ENCODE measurements at regions not wholly inside any gene's neighbourhood (a gene's known extent, or its start where the extent isn't known, plus 50 kb on each side); places are given as distances from the start of the nearest gene placed in this dataset.

DNA sequence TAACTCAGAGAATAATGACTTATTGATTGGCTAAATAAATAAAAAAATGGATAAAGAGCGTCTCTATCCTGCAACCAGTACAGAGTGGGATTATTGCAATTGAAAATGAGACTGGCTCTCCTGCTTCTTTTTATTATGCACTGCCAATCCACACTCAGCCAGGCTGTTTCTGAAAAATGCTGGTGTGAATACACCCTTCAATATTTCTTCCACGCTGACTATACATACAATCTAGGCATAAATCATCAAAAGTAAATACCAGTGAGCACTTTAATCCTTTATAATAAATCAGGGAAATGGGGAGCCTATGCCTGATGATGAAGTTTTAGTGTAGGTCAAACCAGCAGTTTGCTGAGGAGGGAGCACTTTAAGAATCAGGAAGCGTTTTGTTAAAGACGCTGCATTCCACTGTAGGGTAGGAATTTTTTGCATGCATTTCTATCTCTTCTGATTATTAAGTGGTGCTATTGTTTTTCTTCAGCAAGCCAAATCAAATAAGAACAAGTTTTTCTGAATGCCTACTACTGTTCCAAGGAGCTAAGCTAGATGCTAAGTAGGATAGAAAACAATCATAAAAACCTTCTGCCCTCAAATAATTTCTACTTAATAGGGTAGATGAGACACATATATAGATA lies 781.5 kb downstream of the TBL1XR1 start:
- no peak overlapping the region for H3K27ac ChIP-seq
- H3K4me3 ChIP-seq = no peak overlapping the region
- no peak for DNase-seq (ENCODE audit: low spot score)
- TF ChIP-seq, protein P1, sequence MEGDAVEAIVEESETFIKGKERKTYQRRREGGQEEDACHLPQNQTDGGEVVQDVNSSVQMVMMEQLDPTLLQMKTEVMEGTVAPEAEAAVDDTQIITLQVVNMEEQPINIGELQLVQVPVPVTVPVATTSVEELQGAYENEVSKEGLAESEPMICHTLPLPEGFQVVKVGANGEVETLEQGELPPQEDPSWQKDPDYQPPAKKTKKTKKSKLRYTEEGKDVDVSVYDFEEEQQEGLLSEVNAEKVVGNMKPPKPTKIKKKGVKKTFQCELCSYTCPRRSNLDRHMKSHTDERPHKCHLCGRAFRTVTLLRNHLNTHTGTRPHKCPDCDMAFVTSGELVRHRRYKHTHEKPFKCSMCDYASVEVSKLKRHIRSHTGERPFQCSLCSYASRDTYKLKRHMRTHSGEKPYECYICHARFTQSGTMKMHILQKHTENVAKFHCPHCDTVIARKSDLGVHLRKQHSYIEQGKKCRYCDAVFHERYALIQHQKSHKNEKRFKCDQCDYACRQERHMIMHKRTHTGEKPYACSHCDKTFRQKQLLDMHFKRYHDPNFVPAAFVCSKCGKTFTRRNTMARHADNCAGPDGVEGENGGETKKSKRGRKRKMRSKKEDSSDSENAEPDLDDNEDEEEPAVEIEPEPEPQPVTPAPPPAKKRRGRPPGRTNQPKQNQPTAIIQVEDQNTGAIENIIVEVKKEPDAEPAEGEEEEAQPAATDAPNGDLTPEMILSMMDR (IDR thresholded peaks at IDR 0.05) = no peak

DNA sequence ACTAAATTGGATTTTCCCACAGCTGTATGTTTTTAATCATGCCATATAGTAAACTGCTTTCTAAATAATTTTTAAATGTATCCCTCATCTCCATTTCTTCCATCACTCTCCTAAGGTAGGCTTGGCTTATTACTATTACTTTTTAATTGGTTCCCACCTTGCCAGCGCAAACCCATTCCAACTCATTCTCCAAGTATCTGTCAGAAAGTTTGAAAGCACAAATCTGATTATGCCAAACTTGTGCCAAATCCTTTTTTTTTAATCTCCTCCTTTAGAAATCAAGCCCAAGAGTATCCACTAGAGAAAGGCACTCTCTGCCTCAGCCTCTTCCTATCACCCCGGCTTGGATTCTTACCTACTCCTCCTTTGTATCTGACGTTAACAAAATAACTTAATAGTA lies 784.5 kb downstream of the TBL1XR1 start:
- Histone ChIP-seq H3K4me3 (no peak overlapping the region), H3K27ac (no peak overlapping the region)
- DNase-seq (ENCODE audit: low spot score) = no peak
- TF ChIP-seq, protein P1 (IDR thresholded peaks at IDR 0.05) = no peak

DNA sequence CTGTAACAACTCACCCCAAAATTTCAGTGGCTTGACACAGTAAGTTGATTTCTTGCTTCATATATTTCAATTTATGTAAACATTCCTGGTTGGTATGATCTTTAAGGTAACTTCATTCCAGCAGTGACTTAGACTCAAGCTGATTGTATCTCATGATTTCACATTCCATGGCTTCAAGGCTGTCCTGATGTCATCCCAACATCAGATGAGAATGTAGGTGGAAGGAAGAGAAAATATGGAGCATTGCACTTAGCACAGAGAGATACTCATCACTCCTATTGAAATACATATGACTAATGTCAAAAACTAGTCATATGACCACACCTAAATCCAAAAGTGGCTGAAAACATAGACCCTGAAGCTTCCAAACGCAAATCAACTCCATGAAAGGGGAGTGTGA lies 793.8 kb downstream of the TBL1XR1 start:
- TF ChIP-seq, protein P1 (IDR thresholded peaks at IDR 0.05) = no peak
- no peak for DNase-seq (ENCODE audit: low spot score)
- no peak overlapping the region for H3K27ac ChIP-seq
- H3K4me3 ChIP-seq = no peak overlapping the region

DNA sequence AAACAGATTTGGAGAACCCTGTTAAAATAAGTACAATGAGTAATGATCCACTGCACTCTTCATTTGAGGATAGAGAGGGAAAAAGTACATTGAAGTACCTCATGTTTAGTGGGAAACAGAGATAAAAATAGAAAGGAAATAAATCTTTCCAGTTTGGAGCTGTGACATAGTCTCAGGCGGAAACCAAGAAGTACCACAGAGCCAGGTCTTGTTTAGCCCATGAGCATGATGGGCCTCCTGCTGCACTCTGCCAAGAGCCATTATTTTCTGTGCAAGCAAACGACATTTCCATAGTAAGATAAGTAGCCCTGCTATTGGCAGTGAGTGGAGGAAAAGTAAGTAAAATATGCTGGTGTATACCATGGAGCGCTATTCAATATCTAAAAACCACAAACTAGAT lies 796.1 kb downstream of the TBL1XR1 start:
- Histone ChIP-seq H3K4me3 (no peak overlapping the region), H3K27ac (no peak overlapping the region)
- TF ChIP-seq, protein P1 (IDR thresholded peaks at IDR 0.05) = no peak
- DNase-seq (ENCODE audit: low spot score) = no peak

DNA sequence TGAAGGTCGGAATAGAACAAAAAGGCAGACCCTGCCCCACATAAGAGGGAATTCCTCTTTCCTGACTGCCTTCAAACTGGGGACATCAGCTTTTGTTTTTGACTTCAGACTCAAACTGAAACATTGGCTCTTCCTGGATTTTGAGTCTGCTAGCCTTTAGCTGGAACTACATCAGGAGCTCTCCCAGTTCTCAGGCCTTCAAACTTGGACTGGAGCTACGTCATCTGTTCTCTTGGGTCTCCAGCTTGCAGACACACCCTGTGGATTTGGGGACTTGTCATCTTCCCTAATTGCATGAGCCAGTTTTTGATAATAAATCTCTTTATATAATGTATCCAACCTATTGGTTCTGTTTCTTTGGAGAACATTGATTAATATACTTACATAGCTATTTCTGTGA lies 798.1 kb downstream of the TBL1XR1 start:
- TF ChIP-seq, protein P1 (IDR thresholded peaks at IDR 0.05) = no peak
- no peak overlapping the region for H3K27ac ChIP-seq

DNA sequence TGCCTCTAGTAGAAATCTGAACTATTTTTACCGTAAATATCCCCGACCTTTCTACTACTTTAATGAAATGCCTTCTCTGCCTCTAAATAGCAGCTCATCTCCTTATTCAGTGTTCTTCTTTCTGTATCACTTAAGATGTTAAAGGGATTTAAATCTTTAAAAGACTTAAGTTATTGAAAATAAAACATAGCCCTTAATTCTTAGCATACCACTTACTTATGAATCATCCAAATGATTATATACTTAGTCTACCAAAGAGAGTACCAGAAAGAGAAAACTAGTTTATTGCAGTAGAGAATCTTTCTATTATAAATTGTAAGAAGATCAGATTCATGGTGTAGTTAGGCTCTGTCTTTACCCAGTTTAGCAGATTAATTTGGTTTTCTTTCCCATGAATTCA lies 802.0 kb downstream of the TBL1XR1 start:
- Histone ChIP-seq H3K27ac (no peak overlapping the region), H3K4me3 (no peak overlapping the region)
- TF ChIP-seq, protein P1 (IDR thresholded peaks at IDR 0.05) = no peak
- DNase-seq (ENCODE audit: low spot score) = no peak

More for the DNA sequence above, 798.1 kb downstream of the TBL1XR1 start:
- H3K4me3 ChIP-seq = no peak overlapping the region
- DNase-seq (ENCODE audit: low spot score) = no peak

DNA sequence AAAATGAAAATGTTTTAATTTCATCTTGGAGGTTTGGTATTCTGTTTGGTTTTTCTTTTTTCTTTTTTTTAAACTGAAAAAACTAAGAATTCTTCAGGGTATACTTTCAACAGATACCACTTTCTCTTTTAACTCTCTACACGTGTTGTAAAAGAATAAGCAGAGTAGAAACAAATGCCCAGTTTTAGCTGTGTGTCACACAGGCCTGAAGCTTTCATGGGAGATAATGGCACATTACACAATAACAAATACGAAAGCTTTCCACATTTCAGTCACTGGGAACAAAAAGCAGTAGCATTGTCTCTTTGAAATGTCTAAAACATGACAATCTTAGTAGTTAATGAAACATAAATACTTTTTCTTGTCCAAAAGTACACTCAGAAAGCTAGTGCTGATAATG lies 818.5 kb downstream of the TBL1XR1 start:
- no peak overlapping the region for H3K4me3 ChIP-seq
- DNase-seq (ENCODE audit: low spot score) = no peak
- TF ChIP-seq, protein P1 (IDR thresholded peaks at IDR 0.05) = no peak

More for the DNA sequence above, 818.5 kb downstream of the TBL1XR1 start:
- no peak overlapping the region for H3K27ac ChIP-seq
